Activated T-cell treated with anti-CD3 and anti-CD28 coated beads for 4 hours (primary cell): ENCODE measurements at regions not wholly inside any gene's neighbourhood (a gene's known extent, or its start where the extent isn't known, plus 50 kb on each side); places are given as distances from the start of the nearest gene placed in this dataset.
"Not testable (repeated sequence)": the region's sequence is repeated elsewhere in the genome, so short reads cannot be mapped to it uniquely, and the experiment has no call there.

ENCODE experiments used
- DNase-seq: peaks from one replicate; pipeline ENCODE4 v3.0.0-alpha.2; 2020

DNA sequence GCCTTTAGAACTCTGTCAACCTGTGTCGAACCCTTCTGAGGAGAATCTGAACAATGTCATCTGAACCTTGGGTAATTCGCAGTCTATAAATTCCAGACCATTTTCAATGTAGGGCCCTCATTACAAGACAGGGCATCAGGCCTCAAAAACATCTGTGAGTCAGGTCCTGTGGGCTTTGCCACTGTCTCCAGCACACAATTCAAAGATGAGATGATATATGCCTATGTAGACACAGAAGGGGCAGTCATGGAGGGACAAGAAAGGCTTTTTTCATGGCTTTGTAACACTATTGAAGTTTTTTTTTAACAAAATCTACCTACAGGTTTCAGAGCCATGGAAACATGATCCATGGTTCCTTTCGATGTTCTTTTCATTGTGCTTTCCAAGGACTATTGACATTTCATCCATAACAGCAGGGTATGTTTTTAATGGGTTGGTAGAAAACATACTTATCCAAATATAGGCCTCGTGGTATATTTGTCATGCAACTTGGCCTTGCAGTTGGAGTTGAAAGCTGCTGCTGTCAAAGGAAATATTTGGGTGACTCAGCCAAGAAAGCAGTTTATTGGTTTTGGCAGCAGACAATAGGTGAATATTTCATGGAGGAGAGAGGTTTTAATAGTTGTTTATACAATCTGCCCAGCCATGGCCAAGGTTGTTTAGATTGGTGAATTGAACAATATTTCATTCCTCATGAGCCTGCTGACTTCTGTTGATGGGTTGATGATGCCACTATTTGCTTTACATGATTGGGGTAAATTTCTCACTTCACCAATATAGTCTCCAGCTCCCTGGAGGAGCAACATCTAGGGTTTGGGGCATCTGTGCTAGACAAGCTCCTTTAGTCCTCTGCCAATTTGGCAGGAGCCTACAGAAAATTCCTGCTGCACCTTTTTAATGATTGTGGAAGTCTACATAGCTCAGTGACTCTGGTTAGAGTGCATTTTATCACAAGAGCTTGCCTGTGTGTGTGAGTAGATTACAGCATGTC lies 158.4 kb upstream of the TMEM72 start:
- no peak for DNase-seq

- DNase-seq = not testable (repeated sequence)
Observed at GRCh38 chr10:44754355-44754754, 156.8 kb upstream of the TMEM72 start.

DNA sequence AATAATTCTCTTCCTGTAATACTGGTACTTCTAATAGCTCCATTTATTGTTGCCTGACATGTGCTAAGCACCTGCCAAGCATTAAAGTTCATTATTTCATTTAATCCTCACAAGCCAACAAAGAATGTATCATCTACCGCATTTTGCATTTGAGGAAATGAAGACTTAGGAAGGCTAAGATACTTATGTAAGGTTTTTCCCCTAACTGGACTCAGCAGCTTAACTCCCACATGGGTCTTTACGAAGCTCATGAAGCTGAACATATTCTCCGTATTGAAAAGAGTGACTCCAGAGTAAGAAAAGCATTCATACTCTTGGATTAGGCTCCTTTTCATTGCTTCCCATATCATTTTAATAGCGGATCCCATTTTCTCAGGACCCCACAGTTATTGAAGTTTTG lies 155.7 kb upstream of the TMEM72 start:
- DNase-seq = no peak

GRCh38 chr10:44756216-44756615 lies 154.9 kb upstream of the TMEM72 start:
- no peak for DNase-seq

GRCh38 chr10:44757551-44758205 lies 153.5 kb upstream of the TMEM72 start:
- DNase-seq = no peak

GRCh38 chr10:44759122-44759521 lies 152.0 kb upstream of the TMEM72 start:
- no peak for DNase-seq

DNA sequence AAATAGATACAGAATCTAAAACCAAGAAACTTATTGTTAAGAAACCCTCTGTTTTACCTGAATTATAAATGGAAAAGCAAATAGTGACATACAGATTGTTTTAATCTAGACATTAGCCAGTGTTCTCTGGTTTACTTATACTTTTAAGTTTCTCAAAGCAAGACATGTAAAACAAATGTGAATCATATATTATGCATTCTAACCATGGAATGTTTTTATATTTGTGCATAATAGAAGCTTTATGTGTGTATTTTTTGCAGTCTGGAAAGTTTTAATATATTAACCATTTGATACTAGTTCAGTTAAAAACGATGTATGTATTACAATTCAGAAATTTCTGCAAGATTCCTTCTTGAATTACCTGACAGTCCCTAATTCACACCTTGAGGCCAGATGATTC lies 150.6 kb upstream of the TMEM72 start:
- no peak for DNase-seq

GRCh38 chr10:44761076-44761475 lies 150.1 kb upstream of the TMEM72 start:
- DNase-seq = no peak

GRCh38 chr10:44763331-44763730 lies 147.8 kb upstream of the TMEM72 start:
- no peak for DNase-seq

DNA sequence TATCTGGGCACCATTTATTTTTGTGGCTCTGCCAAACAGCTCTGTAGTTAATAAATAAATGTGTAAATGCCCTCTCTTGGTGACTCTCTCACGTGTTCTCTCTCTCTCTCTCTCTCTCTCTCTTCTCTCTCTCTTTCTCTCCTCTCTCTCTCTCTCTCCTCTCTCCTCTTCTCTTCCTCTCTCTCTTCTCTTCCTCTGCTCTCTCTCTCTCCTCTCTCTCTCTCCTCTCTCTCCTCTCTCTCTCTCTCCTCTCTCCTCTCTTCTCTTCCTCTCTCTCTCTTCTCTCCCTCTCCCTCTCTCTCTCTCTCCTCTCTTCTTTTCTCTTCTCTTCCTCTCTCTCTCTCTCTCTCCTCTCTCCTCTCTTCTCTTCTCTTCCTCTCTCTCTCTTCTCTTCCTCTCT lies 145.8 kb upstream of the TMEM72 start:
- no peak for DNase-seq

DNA sequence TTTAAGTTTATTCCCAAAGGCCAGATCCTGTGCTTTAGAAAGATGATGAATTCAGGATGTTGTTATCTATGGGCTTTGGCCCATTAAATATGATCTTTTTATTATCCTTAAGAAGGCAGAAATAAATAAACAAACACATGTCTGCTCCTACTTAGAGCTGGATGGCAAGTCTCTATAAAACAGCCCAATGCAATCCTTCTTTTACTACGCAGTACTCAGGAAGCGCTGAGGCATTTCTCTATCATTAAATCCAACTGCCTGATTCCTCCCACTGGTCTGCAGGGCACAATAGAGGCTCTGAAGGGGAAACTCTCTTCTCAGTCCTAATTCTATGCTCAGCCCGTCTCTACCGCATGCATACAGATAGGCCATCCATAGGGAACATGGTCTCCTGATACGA lies 144.5 kb upstream of the TMEM72 start:
- DNase-seq = no peak

DNA sequence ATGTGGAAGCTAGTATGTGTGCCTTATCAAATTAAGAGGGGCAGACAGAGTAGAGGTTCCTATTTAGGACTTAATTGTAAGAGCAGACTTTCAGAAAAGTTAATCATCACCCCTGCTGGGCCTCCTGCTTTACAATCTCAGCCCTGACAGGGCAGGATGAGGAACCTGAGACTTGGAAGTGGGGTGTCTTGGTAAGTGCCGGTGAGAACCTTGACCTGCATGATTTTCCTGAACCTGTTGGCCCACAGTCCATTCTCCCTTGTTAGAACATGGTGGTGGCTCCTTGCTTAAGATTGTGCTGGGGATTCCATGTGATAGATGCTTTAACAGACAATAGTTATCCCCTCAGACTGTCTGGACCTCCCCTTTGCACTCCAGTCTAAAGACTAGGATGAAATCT lies 141.7 kb upstream of the TMEM72 start:
- DNase-seq = no peak

DNA sequence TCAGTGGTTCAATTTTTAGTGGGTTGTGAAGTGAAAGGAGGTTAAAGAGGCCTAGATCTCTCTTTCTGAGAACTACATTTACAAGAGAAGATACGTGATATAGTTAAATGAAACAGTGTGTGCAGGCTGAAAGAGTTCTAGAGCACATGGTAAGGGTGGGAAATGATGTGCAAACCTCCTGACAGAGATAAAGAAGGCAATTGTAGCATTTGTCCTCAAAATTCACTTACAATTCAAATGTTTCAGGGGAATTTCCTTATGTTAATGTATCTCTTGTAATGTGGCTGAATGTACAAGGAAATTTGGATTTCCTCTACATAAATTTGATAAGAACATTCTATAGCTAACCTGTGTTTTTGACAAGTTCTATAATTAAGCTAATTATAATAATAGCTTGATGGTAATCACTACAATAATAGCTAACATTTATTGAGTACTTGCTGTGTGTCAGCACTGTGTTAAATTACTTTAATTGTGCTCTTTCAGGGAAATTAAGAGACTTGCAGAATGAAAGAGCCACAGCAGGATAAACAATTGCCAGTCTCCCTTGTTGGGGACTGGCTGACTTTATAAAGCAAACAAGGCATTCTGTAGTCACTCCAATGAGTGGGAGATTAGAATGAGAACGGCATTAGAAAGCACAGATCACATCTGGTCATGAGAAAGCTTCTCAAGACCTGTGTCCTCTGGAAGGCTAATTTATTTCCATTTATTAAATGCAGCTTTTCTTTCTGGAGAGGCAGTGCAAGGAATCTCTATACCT lies 139.7 kb upstream of the TMEM72 start:
- no peak for DNase-seq

GRCh38 chr10:44773565-44773964 lies 137.6 kb upstream of the TMEM72 start:
- DNase-seq = no peak

GRCh38 chr10:44774676-44775401 lies 136.3 kb upstream of the TMEM72 start:
- DNase-seq = no peak

GRCh38 chr10:44775402-44775741 lies 135.8 kb upstream of the TMEM72 start:
- DNase-seq = no peak

DNA sequence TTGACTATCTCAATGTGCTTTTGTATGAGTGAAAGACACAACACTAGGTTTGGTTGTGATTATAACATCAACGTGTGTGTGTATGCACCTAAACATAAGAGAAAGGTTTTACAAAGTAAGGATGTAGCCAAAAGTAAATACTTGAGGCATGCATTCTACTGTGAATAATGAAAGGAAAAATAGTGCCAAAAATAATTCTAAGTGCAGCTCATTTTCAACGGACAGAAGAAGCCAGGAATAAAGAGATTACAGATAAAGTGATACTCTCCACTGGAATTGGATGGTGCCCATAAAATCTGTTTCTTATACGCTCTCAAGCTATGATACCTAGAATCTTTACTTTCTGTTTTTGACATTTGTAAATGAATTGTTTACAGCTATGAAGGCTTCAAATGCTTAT lies 135.0 kb upstream of the TMEM72 start:
- no peak for DNase-seq

DNA sequence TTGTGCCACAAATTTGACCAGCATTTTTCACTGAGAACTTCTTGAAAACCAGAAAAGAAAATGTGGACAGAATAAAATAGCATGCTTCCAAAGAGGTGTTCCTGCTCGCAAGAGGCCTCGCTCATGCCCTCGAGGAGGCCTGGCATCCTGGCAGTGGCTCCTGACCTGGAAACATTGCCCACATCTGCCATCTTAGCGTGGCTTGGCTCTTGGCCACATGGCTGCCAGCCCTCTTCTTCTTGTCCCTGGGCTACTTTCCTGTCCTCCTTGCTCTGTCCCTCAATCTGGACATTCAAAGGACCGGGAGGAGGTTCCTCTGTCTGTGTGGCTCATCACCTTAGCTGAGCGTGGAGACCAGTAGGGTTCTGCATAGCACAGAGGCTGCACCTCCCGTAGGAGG lies 131.6 kb upstream of the TMEM72 start:
- DNase-seq = no peak

GRCh38 chr10:44780426-44780825 lies 130.7 kb upstream of the TMEM72 start:
- DNase-seq = no peak

- no peak for DNase-seq
Observed at GRCh38 chr10:44781131-44781530, 130.0 kb upstream of the TMEM72 start.

- DNase-seq = no peak
Observed at GRCh38 chr10:44786286-44786850, 124.8 kb upstream of the TMEM72 start.

DNA sequence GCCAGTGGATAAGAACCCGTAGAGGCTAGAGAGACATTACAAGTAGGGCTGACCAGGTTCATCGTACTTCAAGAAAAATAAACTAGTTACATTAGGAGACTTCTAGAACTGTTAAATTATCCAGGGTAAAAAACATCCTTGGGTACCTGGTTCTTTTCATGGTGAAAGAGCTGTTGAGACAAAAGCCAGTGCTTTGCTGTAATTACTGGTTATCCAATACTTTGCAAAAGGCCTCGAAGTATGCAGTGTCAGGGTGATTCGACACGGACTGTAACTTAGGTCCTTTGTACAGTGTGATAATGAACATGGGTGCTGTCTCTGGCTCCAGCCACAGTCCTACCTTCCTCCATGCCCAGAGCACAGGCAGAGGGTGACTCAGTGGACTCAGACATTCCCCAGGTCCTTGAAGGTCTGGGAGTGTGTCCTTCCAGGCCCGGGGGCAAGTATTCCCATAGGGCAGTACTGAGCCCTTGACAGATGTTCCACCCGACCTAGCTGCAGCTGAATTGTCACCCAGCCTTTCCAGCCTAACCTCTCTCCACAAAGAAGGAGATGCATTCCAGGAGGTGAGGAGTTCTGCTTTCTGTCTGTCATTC lies 123.6 kb upstream of the TMEM72 start:
- no peak for DNase-seq
